DND-41 (cell line): ENCODE measurements at regions not wholly inside any gene's neighbourhood (a gene's known extent, or its start where the extent isn't known, plus 50 kb on each side); places are given as distances from the start of the nearest gene placed in this dataset.

ENCODE experiments used
- ATAC-seq: fragments of 200-7000 bp; cut with Tn5 transposase; 3 replicates; pipeline ENCODE4 v1.9.1; 2021; ENCODE audit warnings: low read depth; ENCODE audit not compliant: insufficient read depth
- DNase-seq: peaks from one replicate; pipeline ENCODE4 v3.0.0-alpha.2; 2020
- H2AFZ ChIP-seq: 2 replicates; pipeline ENCODE4 v1.6.0; 2012; ENCODE audit warnings: low read depth, low read length
- H3K27ac ChIP-seq: 2 replicates; pipeline ENCODE4 v1.5.1; 2012; ENCODE audit warnings: low read length, inconsistent platforms
- H3K27me3 ChIP-seq: fragments of 200-600 bp; sonication (generic); 2 replicates; pipeline ENCODE4 v1.6.0; 2012; ENCODE audit warnings: low read length, mild to moderate bottlenecking, inconsistent platforms; ENCODE audit not compliant: insufficient read depth, poor library complexity
- H3K36me3 ChIP-seq: 2 replicates; pipeline ENCODE4 v1.5.1; 2012; ENCODE audit warnings: low read length, inconsistent platforms; ENCODE audit not compliant: insufficient read depth
- H3K4me1 ChIP-seq: 2 replicates; pipeline ENCODE4 v1.5.1; 2012; ENCODE audit warnings: mild to moderate bottlenecking, low read length; ENCODE audit not compliant: insufficient read depth
- H3K4me2 ChIP-seq: 2 replicates; pipeline ENCODE4 v1.6.0; 2012; ENCODE audit warnings: mild to moderate bottlenecking, moderate library complexity, low read length, inconsistent platforms; ENCODE audit not compliant: insufficient read depth
- H3K4me3 ChIP-seq, 2 experiments: fragments of 200-600 bp in 1 of 2; shearing (Covaris generic) in 1 of 2; 2 replicates each; pipeline ENCODE4 v1.5.1; 2012 to 2016; ENCODE audit warnings: inconsistent platforms in 2 of 2, low read length in 2 of 2, mild to moderate bottlenecking in 2 of 2, low read depth in 1 of 2, moderate library complexity in 1 of 2
- H3K79me2 ChIP-seq: 2 replicates; pipeline ENCODE4 v1.6.0; 2012; ENCODE audit warnings: low read length, inconsistent platforms; ENCODE audit not compliant: insufficient read depth
- H3K9ac ChIP-seq: 2 replicates; pipeline ENCODE4 v1.6.0; 2012; ENCODE audit warnings: low read depth, mild to moderate bottlenecking, inconsistent platforms, low read length, moderate library complexity
- H3K9me3 ChIP-seq: 2 replicates; pipeline ENCODE4 v1.5.1; 2012; ENCODE audit warnings: low read length, moderate library complexity, mild to moderate bottlenecking, inconsistent platforms; ENCODE audit not compliant: insufficient read depth, severe bottlenecking
- H4K20me1 ChIP-seq: 2 replicates; pipeline ENCODE4 v1.6.0; 2012; ENCODE audit warnings: low read length; ENCODE audit not compliant: insufficient read depth
- CTCF ChIP-seq: IDR thresholded peaks from 2 replicates; pipeline ENCODE4 v1.5.1; 2012; ENCODE audit warnings: borderline replicate concordance, low read length, moderate library complexity, mild to moderate bottlenecking; ENCODE audit not compliant: poor library complexity, severe bottlenecking; ENCODE audit errors: extremely low read depth
- EZH2 ChIP-seq: IDR thresholded peaks from 3 replicates; pipeline ENCODE4 v1.6.1; 2012; ENCODE audit warnings: borderline replicate concordance, low read depth, mild to moderate bottlenecking, moderate library complexity, low read length, inconsistent platforms; ENCODE audit not compliant: severe bottlenecking

GRCh38 chr4:60189286-60189685 lies 1010.8 kb upstream of the ADGRL3 start:
- TF ChIP-seq EZH2 (no peak), CTCF (no peak)
- Histone ChIP-seq H3K79me2 (no peaks in the 10 kb centered on the region), H2AFZ (no peak overlapping the region), H3K9ac (no peak overlapping the region), H3K36me3 (no peaks in the 10 kb centered on the region), H3K9me3 (no peaks in the 10 kb centered on the region), H3K4me2 (no peak overlapping the region), H4K20me1 (no peaks in the 10 kb centered on the region), H3K4me1 (no peaks in the 10 kb centered on the region), H3K27me3 (no peaks in the 10 kb centered on the region), H3K4me3 (no peak overlapping the region), H3K27ac (no peak overlapping the region)
- no peak for ATAC-seq
- DNase-seq: no peak

- H3K36me3 ChIP-seq: no peaks in the 10 kb centered on the region
- no peak for ATAC-seq
- no peak overlapping the region for H3K4me3 ChIP-seq
Observed at GRCh38 chr4:60194214-60194613, 1005.9 kb upstream of the ADGRL3 start.

GRCh38 chr4:60195256-60195655 lies 1004.9 kb upstream of the ADGRL3 start:
- Histone ChIP-seq H2AFZ (no peak overlapping the region), H4K20me1 (no peaks in the 10 kb centered on the region), H3K36me3 (no peaks in the 10 kb centered on the region), H3K4me1 (no peaks in the 10 kb centered on the region), H3K79me2 (no peaks in the 10 kb centered on the region), H3K4me2 (no peak overlapping the region), H3K27ac (no peak overlapping the region), H3K4me3 (no peak overlapping the region), H3K9me3 (no peaks in the 10 kb centered on the region), H3K9ac (no peak overlapping the region), H3K27me3 (no peaks in the 10 kb centered on the region)
- TF ChIP-seq CTCF: no peak
- TF ChIP-seq EZH2: no peak
- DNase-seq: no peak
- ATAC-seq: no peak

More at GRCh38 chr4:60194214-60194613, 1005.9 kb upstream of the ADGRL3 start:
- Histone ChIP-seq H3K27ac (no peak overlapping the region), H3K27me3 (no peaks in the 10 kb centered on the region), H3K9ac (no peak overlapping the region), H3K4me2 (no peak overlapping the region), H3K4me1 (no peaks in the 10 kb centered on the region), H4K20me1 (no peaks in the 10 kb centered on the region), H2AFZ (no peak overlapping the region), H3K9me3 (no peaks in the 10 kb centered on the region), H3K79me2 (no peaks in the 10 kb centered on the region)
- no peak for TF ChIP-seq CTCF
- no peak for TF ChIP-seq EZH2
- DNase-seq: no peak

- Histone ChIP-seq H3K36me3 (no peaks in the 10 kb centered on the region), H3K79me2 (no peaks in the 10 kb centered on the region), H3K9ac (no peak overlapping the region), H4K20me1 (no peaks in the 10 kb centered on the region), H3K27me3 (no peaks in the 10 kb centered on the region), H2AFZ (no peak overlapping the region), H3K9me3 (no peaks in the 10 kb centered on the region), H3K4me2 (no peak overlapping the region), H3K27ac (no peak overlapping the region), H3K4me3 (no peak overlapping the region), H3K4me1 (no peaks in the 10 kb centered on the region)
- TF ChIP-seq EZH2 (no peak), CTCF (peak; percentile 94)
- ATAC-seq (peak; percentile 62; the same call in 2 of the 3 replicates), DNase-seq (peak; percentile 42)
Observed at GRCh38 chr4:60201052-60201673, 999.0 kb upstream of the ADGRL3 start.
